HuH-7.5 (cell line): ENCODE measurements at regions not wholly inside any gene's neighbourhood (a gene's known extent, or its start where the extent isn't known, plus 50 kb on each side); places are given as distances from the start of the nearest gene placed in this dataset.
"Not testable (repeated sequence)": the region's sequence is repeated elsewhere in the genome, so short reads cannot be mapped to it uniquely, and the experiment has no call there.

Experiments
- DNase-seq: peaks from one replicate; pipeline ENCODE4 v3.0.0; 2011; ENCODE audit warnings: low spot score

DNA sequence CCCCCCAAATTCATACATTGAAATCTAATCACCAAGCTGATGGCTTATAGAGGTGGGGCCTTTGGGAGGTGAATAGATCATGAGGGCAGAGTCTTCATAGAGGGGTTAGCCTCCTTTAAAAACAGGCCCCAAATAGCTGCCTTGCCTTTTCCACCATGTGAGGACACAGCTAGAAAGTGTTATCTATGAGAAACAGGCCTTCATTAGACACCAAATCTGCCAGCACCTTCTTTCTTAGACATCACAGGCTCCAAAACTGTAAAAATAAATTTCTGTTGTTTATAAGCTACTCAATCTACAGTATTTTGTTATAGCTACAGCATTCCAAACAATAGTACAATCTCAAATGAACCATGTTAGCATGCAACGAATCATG lies 459.3 kb upstream of the GCFC2 start:
- DNase-seq, result no peak

DNA sequence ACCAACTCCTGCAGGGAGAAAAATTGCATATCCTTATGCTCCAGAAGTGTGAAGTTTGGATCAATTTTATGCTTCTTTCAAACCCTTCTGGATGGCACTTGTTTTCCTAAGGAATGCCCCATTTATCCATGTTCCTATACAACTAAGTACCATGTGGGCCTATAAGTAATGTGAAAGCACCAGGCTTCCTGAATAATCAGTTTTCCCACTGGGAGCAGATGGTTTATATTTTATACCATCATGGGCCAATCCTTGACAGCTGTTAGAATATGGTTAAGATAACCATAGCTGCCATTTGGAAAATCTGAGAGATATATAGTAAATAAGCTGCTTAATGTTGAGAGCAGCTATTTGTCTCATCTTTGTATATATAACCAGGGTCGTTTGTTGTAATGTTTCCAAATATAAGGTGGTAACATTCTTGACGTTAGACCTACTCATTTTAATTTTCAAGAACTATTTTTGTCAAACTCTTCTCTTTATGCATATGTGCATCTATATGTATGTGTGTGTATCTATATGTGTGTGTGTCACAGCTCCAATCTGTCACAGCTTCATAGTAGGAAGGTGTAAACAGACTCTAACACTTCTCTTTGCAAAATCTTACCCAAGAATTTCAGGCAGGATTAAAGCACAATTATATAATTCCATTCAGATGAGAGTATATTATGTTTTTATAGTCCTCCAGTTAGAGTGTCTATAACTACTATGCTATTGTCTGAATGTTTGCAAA lies 458.7 kb upstream of the GCFC2 start:
- no peak for DNase-seq

DNA sequence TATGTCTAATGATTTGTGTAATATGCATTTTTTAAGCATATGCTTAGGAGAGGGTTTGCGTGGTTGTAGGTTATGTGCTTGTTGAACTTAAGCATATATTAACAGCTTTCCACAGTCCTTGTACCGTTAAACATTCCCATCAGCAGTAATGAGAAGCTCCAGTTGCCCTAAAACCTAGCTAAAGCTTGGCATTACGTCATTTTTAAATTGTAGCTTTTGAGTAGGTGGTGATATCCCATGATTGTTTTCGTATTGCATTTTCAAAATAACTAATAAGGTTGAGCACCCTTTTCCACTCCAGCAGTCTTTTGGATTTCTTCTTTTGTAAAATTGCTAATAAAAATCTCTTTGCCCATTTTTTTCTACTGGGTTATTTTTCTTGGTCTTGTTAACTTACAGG lies 453.1 kb upstream of the GCFC2 start:
- DNase-seq, result no peak

DNA sequence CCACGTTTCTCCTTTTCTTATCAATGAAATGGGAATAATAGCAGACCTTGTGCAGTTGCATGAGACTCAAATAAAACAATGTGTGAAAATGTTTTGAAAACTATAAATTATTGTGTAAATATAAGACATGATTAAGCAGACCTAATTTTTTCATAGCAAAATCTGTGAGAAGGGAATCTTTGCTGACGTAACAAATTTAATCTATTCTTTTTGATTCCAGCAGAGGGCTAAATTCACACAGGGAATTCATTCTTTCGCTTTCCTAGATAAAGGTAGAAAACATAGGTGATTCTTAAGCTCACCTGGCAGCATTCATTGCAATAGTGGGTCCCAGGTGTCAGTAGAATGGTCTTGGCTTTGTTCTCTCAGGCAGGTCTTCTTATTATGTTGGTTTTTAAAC lies 450.0 kb upstream of the GCFC2 start:
- no peak for DNase-seq

DNA sequence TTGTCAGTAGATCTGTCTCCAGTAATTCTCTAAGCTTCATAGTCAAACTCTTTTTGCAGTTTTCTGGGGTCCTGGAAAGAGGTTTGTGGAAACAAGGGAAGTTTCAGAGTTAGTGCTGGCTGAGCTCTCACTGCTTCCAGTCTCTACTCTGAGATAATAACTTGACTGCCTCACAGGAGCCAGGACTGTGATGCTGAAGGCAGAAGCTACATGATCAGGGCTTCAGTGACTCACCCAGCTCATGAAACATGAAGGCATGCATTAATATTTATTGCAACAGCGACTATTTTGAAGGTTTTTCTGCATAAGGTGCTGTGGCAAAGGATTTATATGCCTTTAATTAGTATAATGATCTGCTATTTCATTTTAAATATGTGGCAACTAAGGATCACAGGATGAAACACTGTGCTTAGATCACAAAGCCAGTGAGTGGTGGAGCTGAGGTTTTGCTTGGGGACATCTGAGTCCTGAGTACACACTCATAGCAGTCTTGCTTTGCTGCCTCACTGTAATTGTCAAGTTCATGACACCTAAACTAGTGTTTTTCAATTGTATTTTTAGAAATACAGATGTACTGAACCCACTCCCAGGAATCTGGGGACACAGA lies 448.4 kb upstream of the GCFC2 start:
- no peak for DNase-seq

DNA sequence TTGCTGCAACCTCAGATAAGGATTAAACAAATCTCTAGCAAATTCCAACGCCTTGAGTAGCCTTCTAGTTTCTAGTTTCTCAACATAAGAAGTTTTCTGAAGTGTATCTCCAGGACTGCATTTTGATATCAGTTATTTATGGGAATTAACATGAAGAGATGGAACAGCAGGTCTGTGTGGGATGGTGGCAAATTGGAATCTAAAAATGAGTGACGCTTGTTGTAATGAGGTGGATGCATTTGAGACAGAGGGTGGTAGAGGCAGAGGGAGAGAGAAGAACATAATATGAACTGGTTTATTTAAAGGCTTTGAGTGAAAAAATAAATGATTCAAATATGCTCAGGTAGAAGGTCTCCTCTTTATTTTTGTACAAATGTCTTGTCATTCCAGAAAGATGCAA lies 446.8 kb upstream of the GCFC2 start:
- DNase-seq, result no peak

DNA sequence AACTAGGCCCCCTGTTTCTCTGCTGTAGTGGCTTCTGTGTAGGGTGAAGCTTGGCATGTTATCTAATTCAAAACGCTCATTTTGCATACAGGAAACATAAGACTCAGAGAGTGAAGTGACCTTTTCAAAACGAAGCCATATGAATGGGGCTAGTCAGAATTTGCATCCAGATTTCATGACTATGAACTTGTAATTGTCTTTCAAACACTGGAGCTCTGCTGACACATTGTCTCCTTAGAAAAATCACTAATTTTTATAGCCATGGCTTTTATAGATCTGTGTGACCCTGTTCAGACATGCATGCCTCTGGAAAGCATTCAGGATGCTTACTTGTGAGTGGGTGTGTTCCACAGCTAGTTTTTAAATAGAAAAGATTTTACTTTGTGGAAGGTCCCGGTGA lies 444.3 kb upstream of the GCFC2 start:
- DNase-seq, result no peak

DNA sequence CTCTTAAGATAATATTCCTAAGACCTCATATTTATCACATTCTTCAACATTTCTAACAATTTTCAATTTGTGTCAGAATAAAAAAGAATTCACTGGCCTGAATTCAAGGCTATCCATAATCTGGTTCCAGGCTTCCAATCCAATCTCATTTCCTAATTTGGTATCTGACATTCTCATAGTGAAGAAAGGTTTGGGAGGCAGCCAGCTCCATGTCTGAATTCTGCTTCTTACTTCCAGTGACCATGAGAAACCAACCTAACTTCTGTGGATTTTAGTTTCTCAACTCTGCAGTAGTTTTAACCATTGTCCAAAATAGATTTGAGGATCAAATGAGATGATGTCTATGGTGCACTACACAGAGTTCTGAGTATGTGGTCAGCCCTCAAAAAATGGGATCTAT lies 439.1 kb upstream of the GCFC2 start:
- DNase-seq, result no peak

DNA sequence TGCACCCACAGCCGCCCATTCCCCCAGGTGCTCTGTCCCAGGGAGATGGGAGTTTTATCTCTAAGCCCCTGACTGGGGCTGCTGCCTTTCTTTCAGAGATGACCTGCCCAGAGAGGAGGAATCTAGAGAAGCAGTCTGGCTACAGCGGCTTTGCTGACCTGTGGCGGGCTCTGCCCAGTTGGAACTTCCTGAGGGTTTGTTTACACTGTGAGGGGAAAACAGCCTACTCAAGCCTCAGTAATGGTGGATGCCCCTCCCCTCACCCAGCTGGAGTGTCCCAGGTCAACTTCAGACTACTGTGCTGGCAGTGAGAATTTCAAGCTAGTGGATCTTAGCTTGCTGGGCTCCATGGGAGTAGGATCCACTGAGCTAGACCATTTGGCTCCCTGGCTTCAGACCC lies 428.6 kb upstream of the GCFC2 start:
- DNase-seq, result not testable (repeated sequence)

DNA sequence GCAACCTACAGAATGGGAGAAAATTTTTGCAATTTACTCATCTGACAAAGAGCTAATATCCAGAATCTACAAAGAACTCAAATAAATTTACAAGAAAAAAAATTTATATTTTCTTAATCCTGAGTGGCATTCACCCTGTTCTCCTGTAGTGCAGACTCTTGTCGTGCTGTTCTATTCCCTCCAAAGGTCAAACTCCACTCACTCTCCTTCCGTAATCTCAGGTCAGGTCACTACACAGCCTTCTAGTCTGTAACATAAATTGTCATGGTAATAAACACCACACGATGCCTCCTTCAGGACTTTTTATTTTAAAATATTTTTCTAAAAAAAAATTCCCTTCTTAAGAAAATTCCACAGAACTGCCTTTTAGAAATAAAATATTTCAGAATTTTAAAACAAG lies 417.9 kb upstream of the GCFC2 start:
- DNase-seq, result no peak

DNA sequence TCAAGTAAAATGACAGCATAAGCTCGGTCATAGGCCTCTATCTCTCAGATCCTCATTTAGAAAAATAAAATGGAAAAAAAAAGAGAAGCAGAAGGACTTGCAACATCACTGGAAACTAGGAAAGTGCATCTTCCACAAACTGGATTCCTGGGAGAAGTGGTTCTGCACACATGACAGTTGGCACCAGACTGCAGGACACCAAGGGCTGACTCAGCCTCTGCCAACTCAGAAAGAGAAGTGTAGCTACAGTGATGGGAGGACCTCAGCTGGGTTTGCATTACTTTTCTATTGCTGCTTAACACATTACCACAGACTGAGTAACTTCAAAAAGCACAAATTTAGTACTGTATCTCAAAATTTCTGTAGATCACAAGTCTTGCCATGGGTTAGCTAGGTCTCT lies 409.5 kb upstream of the GCFC2 start:
- no peak for DNase-seq

DNA sequence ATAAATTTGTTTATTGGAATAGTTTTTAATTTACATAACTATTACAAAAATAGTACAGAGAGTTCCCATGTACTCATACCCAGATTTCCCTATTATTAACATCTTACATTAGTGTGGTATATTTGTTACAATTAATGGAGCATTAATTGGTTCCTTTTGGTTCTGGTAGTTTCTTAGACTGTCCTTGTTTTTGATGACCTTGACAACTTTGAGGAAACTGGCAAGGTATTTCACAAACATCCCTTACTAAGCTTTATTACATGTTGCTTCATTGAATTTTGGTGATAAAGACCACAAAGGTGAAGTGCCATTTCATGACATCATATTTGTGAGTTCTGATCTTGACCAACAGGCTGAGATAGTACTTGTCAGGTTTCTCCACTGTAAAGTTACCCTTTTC lies 379.0 kb upstream of the GCFC2 start:
- DNase-seq, result no peak

DNA sequence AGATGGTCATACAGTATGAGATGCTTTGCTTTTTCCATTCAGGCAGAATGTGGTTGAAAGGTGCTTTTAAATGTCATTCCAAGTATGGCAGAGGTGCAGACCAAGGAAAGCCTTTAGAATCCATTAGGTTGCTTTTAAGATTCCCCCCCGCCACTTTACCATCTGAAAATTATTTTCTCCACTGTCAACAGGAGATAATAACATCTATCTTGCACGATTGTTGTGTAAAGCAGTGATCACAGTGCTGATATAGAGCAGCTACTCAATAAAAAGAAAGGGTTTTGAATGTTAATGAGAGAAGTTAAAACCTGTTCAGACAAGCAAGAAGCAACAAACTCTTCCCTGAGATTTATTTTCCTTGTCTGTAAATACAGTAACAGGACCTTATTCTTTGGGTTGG lies 372.5 kb upstream of the GCFC2 start:
- DNase-seq, result no peak

DNA sequence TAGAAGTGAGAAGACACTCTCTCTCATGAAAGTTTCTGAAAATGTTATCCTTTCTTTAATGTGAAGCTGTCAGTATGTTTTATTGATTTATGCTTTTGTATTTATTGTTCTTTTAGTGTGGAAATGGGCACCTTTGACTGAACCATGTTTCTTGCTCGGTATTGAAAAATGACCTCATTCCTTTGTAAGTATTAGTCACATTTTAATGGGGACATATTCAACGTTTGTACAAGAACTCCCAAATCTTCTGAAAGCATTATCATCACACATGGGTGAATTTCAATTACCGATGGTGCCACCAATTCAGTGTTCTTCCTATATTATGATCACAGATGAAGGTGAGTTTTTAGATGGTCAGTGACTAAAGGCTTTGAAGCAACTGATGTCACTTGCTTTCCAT lies 371.8 kb upstream of the GCFC2 start:
- DNase-seq, result no peak

DNA sequence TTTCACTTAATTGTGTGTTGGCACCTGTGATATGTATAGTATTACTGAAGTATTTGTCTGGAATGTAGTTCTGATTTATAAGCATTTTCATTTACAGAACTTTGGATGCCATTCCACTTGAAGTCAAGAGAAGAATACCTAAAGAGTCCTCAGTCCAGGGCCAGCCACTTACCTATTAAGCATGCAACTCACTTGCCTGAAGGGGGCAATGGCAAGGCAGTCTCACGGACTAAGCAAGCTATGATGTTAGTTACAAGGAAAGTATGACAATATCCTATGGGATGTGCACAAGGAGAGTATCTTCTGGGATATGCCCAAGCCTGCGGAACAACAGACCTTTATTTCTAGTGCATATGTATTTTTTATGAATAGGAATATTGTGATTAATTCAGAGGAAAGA lies 369.4 kb upstream of the GCFC2 start:
- no peak for DNase-seq

DNA sequence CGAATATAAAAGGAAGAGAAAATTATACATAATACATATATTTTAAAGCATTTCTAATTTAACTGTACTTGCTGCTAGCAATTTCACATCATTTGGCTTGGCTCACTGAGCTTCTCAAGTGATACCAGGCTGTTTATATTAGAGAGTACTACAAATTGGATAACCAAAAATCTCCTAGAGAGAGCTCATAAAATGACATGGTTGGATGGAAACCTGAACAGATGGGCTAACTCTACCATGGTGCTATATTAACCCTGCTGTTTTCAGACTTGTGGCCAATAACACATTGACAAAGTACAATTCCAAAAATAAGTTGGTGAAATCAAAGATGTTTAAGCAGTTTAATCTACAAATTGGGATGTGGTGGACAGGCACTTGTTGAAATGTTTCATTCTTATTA lies 364.4 kb upstream of the GCFC2 start:
- no peak for DNase-seq

DNA sequence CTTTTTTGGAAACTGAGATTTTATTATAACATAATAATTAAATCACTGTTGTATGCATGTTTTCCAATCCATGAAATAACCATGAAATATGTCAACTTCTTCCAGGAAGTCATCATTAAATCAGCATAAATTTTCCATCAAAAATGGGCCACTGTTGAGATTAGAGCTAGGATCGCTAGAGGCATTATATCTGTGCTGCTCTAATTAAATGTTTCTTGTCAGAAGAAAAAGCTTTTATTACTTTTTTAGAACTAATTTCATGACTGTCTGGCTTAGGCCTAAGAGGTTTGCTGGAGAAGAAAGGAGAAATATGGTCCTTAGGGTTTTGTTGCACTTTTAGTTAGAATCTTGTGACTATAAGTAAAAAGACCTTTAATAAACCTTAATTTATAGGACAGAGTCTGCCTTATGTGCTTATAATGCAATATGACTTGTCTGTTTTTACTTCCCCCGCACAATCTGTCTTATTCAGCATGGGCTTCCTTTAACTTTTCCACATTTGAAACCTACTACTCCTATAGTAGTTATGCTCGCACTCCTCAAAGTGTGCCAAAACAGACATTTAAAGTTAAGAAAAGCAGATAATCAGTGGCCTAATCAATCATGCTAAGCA lies 363.4 kb upstream of the GCFC2 start:
- no peak for DNase-seq

DNA sequence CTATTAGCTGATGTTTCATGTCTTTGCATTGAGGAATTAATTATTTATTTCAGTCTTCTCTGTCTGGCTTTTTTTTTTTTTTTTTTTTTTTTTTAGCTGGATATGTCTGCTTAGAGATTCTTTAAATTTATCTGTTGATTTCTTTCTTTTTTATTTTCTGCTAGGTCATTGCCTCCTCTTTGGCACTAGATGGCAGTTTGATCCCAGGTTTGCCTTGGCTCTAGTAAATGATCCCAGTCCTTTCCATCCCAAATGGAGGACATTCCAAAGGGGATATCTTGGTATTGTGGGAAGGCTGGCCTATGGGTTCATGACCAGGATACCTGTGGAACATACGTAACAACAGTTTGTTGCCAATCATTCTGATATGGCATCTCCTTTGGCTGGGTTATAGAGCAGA lies 339.5 kb upstream of the GCFC2 start:
- DNase-seq, result no peak

DNA sequence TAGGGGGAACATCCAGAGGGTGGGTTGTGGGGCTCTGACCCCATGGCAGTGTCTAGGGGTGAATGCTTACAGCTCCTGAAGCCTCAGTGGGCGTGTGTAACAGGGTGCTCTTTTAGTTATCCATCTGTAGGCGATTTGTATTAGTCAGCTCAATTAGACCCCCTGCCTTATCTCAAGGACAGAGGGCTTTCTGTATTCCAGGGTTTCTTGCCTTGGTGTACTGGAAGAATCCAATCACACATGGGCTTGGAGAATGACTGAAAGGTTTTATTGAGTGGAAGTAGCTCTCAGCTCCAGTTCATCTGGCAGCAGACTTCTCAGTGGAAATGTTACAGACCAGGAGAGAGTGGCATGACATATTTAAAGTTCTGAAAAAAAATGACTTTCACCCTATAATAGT lies 334.0 kb upstream of the GCFC2 start:
- DNase-seq, result no peak

DNA sequence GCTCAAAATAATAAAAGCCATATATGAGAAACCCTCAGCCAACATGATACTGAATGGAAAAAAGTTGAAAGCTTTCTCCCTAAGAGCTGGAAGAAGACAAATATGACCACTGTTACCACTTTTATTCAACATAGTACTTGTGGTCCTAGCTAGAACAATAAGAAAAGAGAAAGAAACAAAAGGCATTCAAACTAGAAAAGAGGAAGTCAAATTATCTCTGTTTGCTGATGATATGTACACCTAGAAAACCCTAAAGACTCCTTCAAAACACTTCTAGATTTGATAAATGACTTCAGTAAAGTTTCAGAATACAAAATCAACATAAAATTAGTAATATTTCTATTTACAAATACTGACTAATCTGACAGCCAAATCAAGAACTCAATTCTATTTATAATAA lies 328.8 kb upstream of the GCFC2 start:
- no peak for DNase-seq

DNA sequence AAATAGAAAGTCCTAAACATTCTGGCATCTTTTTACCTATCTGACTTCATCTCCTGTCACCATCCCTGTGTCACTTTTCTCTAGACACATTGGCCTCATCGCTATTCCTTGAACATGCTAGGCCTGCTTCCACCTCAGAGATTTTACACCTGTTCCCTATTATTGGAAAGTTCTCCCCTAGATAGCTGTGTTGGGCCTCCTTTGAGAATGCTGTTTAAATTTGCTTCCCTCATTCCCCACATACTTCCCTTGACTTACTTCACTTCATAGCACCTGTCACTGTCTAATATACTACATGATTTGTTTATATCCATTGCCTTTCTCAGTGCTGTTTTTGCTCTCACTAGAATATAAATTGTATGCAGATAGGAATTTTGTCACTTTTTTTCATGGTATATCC lies 317.0 kb upstream of the GCFC2 start:
- no peak for DNase-seq

DNA sequence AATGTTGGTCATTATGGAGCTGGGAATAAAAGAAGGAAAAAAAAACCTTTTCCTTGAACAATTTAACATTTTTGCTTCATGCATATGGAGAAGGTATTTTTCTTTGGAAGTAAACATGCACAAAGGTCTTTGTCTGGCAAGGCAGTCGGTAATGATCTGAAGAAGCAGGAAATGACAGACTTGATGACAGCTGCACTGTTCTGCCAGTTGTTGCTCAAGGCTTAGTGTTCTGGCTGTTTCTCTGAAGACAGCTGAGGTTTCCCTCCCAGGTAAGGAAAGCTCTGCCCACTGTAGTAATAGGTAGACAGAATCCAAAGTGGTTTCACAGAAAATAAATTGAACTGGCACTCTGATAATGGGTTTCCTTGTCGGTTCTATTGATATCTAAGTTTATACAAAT lies 308.4 kb upstream of the GCFC2 start:
- DNase-seq, result no peak

DNA sequence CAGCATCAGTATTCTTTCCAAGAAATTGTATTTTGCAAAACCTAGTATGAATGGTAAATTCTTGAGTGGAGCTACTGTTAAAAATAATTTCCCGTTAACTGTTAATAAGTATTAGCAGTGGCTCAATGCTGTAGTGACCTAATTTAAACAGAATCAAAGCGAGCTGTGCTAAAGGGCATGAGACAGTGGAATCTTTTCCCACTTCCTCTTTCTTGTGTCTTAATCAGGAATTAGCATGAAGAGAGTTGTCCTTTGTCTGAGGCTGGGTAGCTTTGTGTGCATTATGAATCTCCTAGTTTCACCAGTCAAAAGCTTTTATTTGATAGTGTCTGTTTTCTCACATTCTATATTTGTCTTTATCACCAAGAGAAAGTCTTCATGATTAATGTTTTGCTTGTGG lies 298.8 kb upstream of the GCFC2 start:
- DNase-seq, result no peak
